Stimulated activated CD8-positive, alpha-beta memory T cell treated with anti-CD3 and anti-CD28 coated beads, Interleukin-12 subunit alpha, Interleukin-12 subunit beta, amount 100 ng/mL, for 1 hour (primary cell): ENCODE measurements at regions not wholly inside any gene's neighbourhood (a gene's known extent, or its start where the extent isn't known, plus 50 kb on each side); places are given as distances from the start of the nearest gene placed in this dataset.

ENCODE experiments used
- DNase-seq: peaks from one replicate; pipeline ENCODE4 v3.0.0-alpha.2; 2020; ENCODE audit warnings: low read depth

- DNase-seq: no peak
Measured at GRCh38 chr10:43734716-43735115, 86.0 kb upstream of the ZNF32 start.

- DNase-seq: no peak
Measured at GRCh38 chr10:43731486-43731885, 82.8 kb upstream of the ZNF32 start.

- no peak for DNase-seq
Measured at GRCh38 chr10:43728425-43728824, 79.7 kb upstream of the ZNF32 start.

- DNase-seq: no peak
Measured at GRCh38 chr10:43727935-43728334, 79.3 kb upstream of the ZNF32 start.

- DNase-seq: no peak
Measured at GRCh38 chr10:43715334-43715733, 66.7 kb upstream of the ZNF32 start.

- DNase-seq: no peak
Measured at GRCh38 chr10:43712821-43713584, 64.3 kb upstream of the ZNF32 start.

- no peak for DNase-seq
Measured at GRCh38 chr10:43710772-43711471, 62.2 kb upstream of the ZNF32 start.

GRCh38 chr10:43708262-43708661 is 59.6 kb upstream of the ZNF32 start:
- DNase-seq: no peak

- DNase-seq: no peak
Measured at GRCh38 chr10:43707770-43708169, 59.1 kb upstream of the ZNF32 start.

- no peak for DNase-seq
Measured at GRCh38 chr10:43706166-43706565, 57.5 kb upstream of the ZNF32 start.

GRCh38 chr10:43703286-43703685 is 54.6 kb upstream of the ZNF32 start:
- no peak for DNase-seq

- DNase-seq: no peak
Measured at GRCh38 chr10:43702936-43703281, 54.2 kb upstream of the ZNF32 start.

- DNase-seq: no peak
Measured at GRCh38 chr10:43702213-43702935, 53.7 kb upstream of the ZNF32 start.

GRCh38 chr10:43701295-43701694 is 52.6 kb upstream of the ZNF32 start:
- DNase-seq: no peak

- DNase-seq: no peak
Measured at GRCh38 chr10:43700306-43700705, 51.6 kb upstream of the ZNF32 start.

- DNase-seq: no peak
Measured at GRCh38 chr10:43699516-43699915, 50.8 kb upstream of the ZNF32 start.
